Left ventricle myocardium inferior (tissue), 1 donor: ENCODE measurements at regions not wholly inside any gene's neighbourhood (a gene's known extent, or its start where the extent isn't known, plus 50 kb on each side); places are given as distances from the start of the nearest gene placed in this dataset.

Source experiments
- DNase-seq: peaks from one replicate; pipeline ENCODE4 v3.0.0-alpha.2; 2020
- H3K27ac ChIP-seq: fragments of 200-600 bp; replicated peaks from 2 replicates; pipeline ENCODE4 v1.8.0; 2021
- H3K27me3 ChIP-seq: fragments of 200-600 bp; 2 replicates; pipeline ENCODE4 v1.8.0; 2021; ENCODE audit warnings: low read depth
- H3K36me3 ChIP-seq: fragments of 200-600 bp; 2 replicates; pipeline ENCODE4 v1.8.0; 2021
- H3K4me1 ChIP-seq: fragments of 200-600 bp; 2 replicates; pipeline ENCODE4 v1.8.0; 2021
- H3K4me3 ChIP-seq: fragments of 200-600 bp; 2 replicates; pipeline ENCODE4 v1.8.0; 2021; ENCODE audit warnings: mild to moderate bottlenecking, moderate library complexity
- H3K9me3 ChIP-seq: fragments of 200-600 bp; replicated peaks from 2 replicates; pipeline ENCODE4 v1.8.0; 2021
- CTCF ChIP-seq: fragments of 200-600 bp; IDR thresholded peaks from 2 replicates; pipeline ENCODE4 v1.8.0; 2021; ENCODE audit warnings: antibody characterized with exemption, mild to moderate bottlenecking, borderline replicate concordance
- intact Hi-C: fragments of 100-400 bp; cut with micrococcal nuclease; formaldehyde crosslinking; loops from one replicate; pipeline ENCODE4 v1.11.0; 2022
- donor health status: DM: no; HTN: yes; CAD: no; lungs with severe emphysema.

DNA sequence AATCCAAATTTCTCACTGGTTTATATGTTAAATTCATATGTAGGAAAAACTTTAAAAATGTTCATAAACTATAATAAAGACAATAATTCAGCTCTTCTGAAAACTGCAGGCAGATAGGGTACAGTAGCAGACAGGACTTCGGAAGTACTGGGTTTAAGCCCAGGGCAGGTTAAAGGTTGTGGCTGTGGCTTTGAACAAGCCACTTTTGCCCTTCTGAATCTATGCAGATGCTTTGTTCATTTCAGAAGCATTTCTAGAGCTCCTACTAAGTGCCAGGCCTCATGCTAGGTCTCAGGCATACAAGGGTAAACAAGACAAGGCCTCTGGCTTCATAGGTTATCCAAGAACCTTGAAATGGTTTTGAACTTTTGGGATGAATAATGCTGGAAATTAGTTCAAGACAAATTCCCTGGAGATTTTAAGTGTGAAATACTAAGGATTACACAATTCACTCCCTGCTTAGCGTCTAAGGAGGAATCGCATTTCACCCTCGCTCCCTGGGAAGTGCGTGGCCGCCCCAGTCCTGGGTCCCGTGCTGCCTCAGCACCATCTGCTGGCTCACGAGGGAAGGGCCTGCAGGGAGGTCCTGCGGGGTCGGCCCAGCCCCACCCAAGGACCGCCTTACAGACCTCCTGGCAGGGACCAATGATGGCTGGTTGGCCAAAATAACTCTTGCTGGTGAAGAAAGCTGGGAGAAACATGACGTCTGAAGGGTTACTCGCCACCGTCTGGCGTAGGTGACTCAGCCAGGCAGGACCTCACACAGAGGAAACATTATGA lies 67.7 kb upstream of the L3MBTL4 start:
- Histone ChIP-seq H3K36me3 (no peaks in the 10 kb centered on the region), H3K27me3 (peaks cover 19% of the 10 kb centered on the region), H3K9me3 (no peaks in the 10 kb centered on the region), H3K4me1 (peaks cover 10% of the 10 kb centered on the region), H3K27ac (no peak overlapping the region), H3K4me3 (no peak overlapping the region)
- DNase-seq: peak; percentile 65
- peak; percentile 89 for TF ChIP-seq CTCF
- intact Hi-C loops: loop anchor here (10.0 kb wide), 1 partner anchor 598 kb away; no protein-coding TSS in a partner anchor

DNA sequence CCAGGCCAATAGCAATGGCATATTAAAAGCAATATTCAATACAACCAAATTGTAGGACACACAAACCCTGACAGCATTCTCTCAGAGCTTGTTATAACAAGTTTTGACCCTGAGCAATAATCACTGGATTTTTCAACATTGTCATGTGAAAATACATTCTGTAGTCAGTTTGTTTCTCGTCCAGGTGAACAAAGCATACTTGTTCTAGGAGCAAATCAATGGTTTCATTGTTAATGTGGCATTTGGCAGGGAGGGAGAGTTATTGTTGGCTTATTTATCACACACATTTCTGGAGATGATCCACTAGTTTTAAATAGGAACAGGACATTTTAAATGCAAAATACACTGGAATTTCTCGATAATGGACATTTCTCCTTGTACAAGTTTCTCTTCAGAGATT lies 69.9 kb upstream of the L3MBTL4 start:
- Histone ChIP-seq H3K4me1 (peaks cover 5% of the 10 kb centered on the region), H3K9me3 (no peaks in the 10 kb centered on the region), H3K27ac (no peak overlapping the region), H3K27me3 (peaks cover 39% of the 10 kb centered on the region), H3K36me3 (no peaks in the 10 kb centered on the region), H3K4me3 (no peak overlapping the region)
- intact Hi-C loops: loop anchor here (10.0 kb wide), 1 partner anchor 600 kb away; no protein-coding TSS in a partner anchor
- TF ChIP-seq CTCF: no peak
- DNase-seq: no peak

GRCh38 chr18:6486313-6486712 lies 71.6 kb upstream of the L3MBTL4 start:
- Histone ChIP-seq H3K27me3 (peaks cover 47% of the 10 kb centered on the region), H3K9me3 (no peaks in the 10 kb centered on the region), H3K4me1 (peaks cover 5% of the 10 kb centered on the region), H3K4me3 (no peak overlapping the region), H3K27ac (no peak overlapping the region), H3K36me3 (no peaks in the 10 kb centered on the region)
- DNase-seq: no peak
- TF ChIP-seq CTCF: no peak
- intact Hi-C loops: loop anchor here (10.0 kb wide), 1 partner anchor 602 kb away; no protein-coding TSS in a partner anchor

- Histone ChIP-seq H3K4me1 (peaks cover 5% of the 10 kb centered on the region), H3K27me3 (peaks cover 51% of the 10 kb centered on the region), H3K36me3 (no peaks in the 10 kb centered on the region), H3K27ac (no peak overlapping the region), H3K9me3 (no peaks in the 10 kb centered on the region), H3K4me3 (no peak overlapping the region)
- intact Hi-C loops: loop anchor here (10.0 kb wide), 1 partner anchor 602 kb away; no protein-coding TSS in a partner anchor
- no peak for DNase-seq
- TF ChIP-seq CTCF: no peak
These were observed 72.2 kb upstream of the L3MBTL4 start for GRCh38 chr18:6486764-6487426.

- Histone ChIP-seq H3K9me3 (no peaks in the 10 kb centered on the region), H3K4me3 (no peak overlapping the region), H3K27ac (no peak overlapping the region), H3K27me3 (peaks cover 51% of the 10 kb centered on the region), H3K4me1 (no peaks in the 10 kb centered on the region), H3K36me3 (no peaks in the 10 kb centered on the region)
- no peak for DNase-seq
- intact Hi-C loops: loop anchor here (10.0 kb wide), 1 partner anchor 603 kb away; no protein-coding TSS in a partner anchor
- TF ChIP-seq CTCF: no peak
These were observed 73.3 kb upstream of the L3MBTL4 start for GRCh38 chr18:6487968-6488367.
